Stimulated activated CD4-positive, alpha-beta T cell treated with anti-CD3 and anti-CD28 coated beads, Interleukin-2, amount 100 ng/mL, for 48 hours (primary cell): ENCODE measurements at regions not wholly inside any gene's neighbourhood (a gene's known extent, or its start where the extent isn't known, plus 50 kb on each side); places are given as distances from the start of the nearest gene placed in this dataset.

Source experiments
- DNase-seq, 2 donors: peaks; one replicate each; pipeline ENCODE4 v3.0.0-alpha.2; 2020

- no peak for DNase-seq
These were observed 76.6 kb upstream of the LMO1 start for GRCh38 chr11:8340296-8340695.

GRCh38 chr11:8339592-8340022, 75.9 kb upstream of the LMO1 start:
- no peak for DNase-seq

GRCh38 chr11:8338138-8338537, 74.5 kb upstream of the LMO1 start:
- DNase-seq, result peak; percentile 23 to 41

GRCh38 chr11:8337130-8337795, 73.6 kb upstream of the LMO1 start:
- no peak for DNase-seq

- DNase-seq, result no peak
These were observed 72.9 kb upstream of the LMO1 start for GRCh38 chr11:8336356-8337129.

GRCh38 chr11:8335683-8336082, 72.0 kb upstream of the LMO1 start:
- no peak for DNase-seq

- DNase-seq, result no peak
These were observed 71.5 kb upstream of the LMO1 start for GRCh38 chr11:8335186-8335585.

GRCh38 chr11:8333811-8334401, 70.2 kb upstream of the LMO1 start:
- DNase-seq, result no peak

- no peak for DNase-seq
These were observed 69.7 kb upstream of the LMO1 start for GRCh38 chr11:8333376-8333775.

GRCh38 chr11:8332891-8333290, 69.2 kb upstream of the LMO1 start:
- DNase-seq, result no peak

- DNase-seq, result no peak
These were observed 68.5 kb upstream of the LMO1 start for GRCh38 chr11:8332196-8332595.

- DNase-seq, result no peak
These were observed 68.1 kb upstream of the LMO1 start for GRCh38 chr11:8331767-8332166.

GRCh38 chr11:8330896-8331295, 67.2 kb upstream of the LMO1 start:
- no peak for DNase-seq

GRCh38 chr11:8330404-8330803, 66.7 kb upstream of the LMO1 start:
- no peak for DNase-seq

GRCh38 chr11:8329847-8330361, 66.2 kb upstream of the LMO1 start:
- no peak for DNase-seq

GRCh38 chr11:8329336-8329735, 65.7 kb upstream of the LMO1 start:
- DNase-seq, result no peak

- peak; percentile 72 to 79 for DNase-seq
These were observed 65.2 kb upstream of the LMO1 start for GRCh38 chr11:8328848-8329330.

- DNase-seq, result no peak
These were observed 64.6 kb upstream of the LMO1 start for GRCh38 chr11:8328231-8328794.

- no peak for DNase-seq
These were observed 64.1 kb upstream of the LMO1 start for GRCh38 chr11:8327761-8328192.

- DNase-seq, result no peak
These were observed 62.7 kb upstream of the LMO1 start for GRCh38 chr11:8326337-8326736.

- no peak for DNase-seq
These were observed 62.1 kb upstream of the LMO1 start for GRCh38 chr11:8325591-8326304.

- DNase-seq, result no peak
These were observed 59.7 kb upstream of the LMO1 start for GRCh38 chr11:8323161-8323935.
